ENCODE measurements at regions not wholly inside any gene's neighbourhood (a gene's known extent, or its start where the extent isn't known, plus 50 kb on each side); places are given as distances from the start of the nearest gene placed in this dataset.

DNA sequence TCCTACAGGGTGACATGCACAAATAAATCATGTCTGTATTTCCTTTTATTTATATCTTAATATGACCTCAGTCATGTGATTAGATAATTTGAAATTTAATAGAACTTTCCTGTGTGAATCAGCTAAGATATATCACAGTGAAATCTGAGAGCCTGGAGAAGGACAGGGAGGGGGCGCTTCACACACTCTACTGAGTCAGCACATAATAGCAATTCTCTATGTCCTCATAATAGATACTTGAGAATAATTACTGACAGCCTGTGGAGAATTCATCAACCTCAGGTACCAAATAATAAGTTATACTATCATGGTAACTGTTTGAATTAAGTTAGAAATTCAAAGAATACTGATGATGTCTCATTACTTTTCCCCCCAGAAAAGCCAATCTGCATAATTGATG lies 98.0 kb upstream of the SLC10A2 start:
- Histone ChIP-seq H2BK120ac (ENCODE audit: low read depth, low read length) (no peak overlapping the region), H3K4me2 (ENCODE audit: low read depth, low read length) (no peak overlapping the region), H2AFZ (replicated peaks; ENCODE audit: low read length, poor library complexity) (no peak overlapping the region), H3K4me1 (ENCODE audit: control insufficient read depth, insufficient read depth, low read length) (no peaks in the 10 kb centered on the region), H3K79me1 (ENCODE audit: low read depth in 1 of 2, low read length in 2 of 2) (no peaks in the 10 kb centered on the region), H4K91ac (ENCODE audit: insufficient read depth, low read depth, low read length) (no peak overlapping the region), H3K36me3 (ENCODE audit: control insufficient read depth, insufficient read depth, low read length) (no peaks in the 10 kb centered on the region), H3K9ac (ENCODE audit: low read depth, low read length) (no peak overlapping the region), H3K23ac (ENCODE audit: low read depth, low read length) (no peak overlapping the region), H3K9me1 (ENCODE audit: insufficient read depth, low read length) (no peaks in the 10 kb centered on the region), H3K18ac (ENCODE audit: low read depth, low read length) (no peak overlapping the region), H3K4ac (ENCODE audit: low read depth, low read length) (no peak overlapping the region), H4K20me1 (ENCODE audit: insufficient read depth, low read length) (no peaks in the 10 kb centered on the region), H2AK9ac (replicated peaks; ENCODE audit: low read depth, low read length, poor library complexity) (no peak overlapping the region), H2BK20ac (ENCODE audit: low read depth, low read length) (no peak overlapping the region), H3K27me3 (ENCODE audit: control insufficient read depth, insufficient read depth, low read length) (no peaks in the 10 kb centered on the region), H3K56ac (ENCODE audit: extremely low read depth, insufficient read depth, low read length) (no peak overlapping the region), H3K9me3 (ENCODE audit: control insufficient read depth, insufficient read depth, low read length) (peaks cover 19% of the 10 kb centered on the region), H2BK5ac (ENCODE audit: low read depth, low read length, poor library complexity, severe bottlenecking) (no peak overlapping the region), H3K27ac (ENCODE audit: insufficient read depth, low read length) (no peak overlapping the region), H3K4me3 (ENCODE audit: insufficient read depth, low read depth, low read length) (no peak overlapping the region), H2BK15ac (ENCODE audit: low read depth, low read length) (no peak overlapping the region), H3K14ac (replicated peaks; ENCODE audit: low read depth, low read length) (no peak overlapping the region), H4K8ac (ENCODE audit: low read depth in 2 of 2, low read length in 2 of 2) (no peak overlapping the region), H4K5ac (ENCODE audit: low read depth, low read length) (no peak overlapping the region), H2AK5ac (ENCODE audit: low read depth, low read length) (no peak overlapping the region)
- in situ Hi-C loops (cut with MboI; ENCODE audit: low sequenced_read_pairs): no loop called here
- WGBS, 2 experiments (ENCODE audit: extremely low coverage in 2 of 2, insufficient read length in 1 of 2): no CpG with 5 or more reads among the region's 1 CpG
- TF ChIP-seq, protein P1, sequence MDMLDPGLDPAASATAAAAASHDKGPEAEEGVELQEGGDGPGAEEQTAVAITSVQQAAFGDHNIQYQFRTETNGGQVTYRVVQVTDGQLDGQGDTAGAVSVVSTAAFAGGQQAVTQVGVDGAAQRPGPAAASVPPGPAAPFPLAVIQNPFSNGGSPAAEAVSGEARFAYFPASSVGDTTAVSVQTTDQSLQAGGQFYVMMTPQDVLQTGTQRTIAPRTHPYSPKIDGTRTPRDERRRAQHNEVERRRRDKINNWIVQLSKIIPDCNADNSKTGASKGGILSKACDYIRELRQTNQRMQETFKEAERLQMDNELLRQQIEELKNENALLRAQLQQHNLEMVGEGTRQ (IDR thresholded peaks at IDR 0.05; ENCODE audit: low read depth, low read length): no peak
- TF ChIP-seq RFX5 (IDR thresholded peaks at IDR 0.05; ENCODE audit: low read depth, low read length): no peak
- TF ChIP-seq RAD21 (IDR thresholded peaks at IDR 0.05; ENCODE audit: low read length): no peak
- TF ChIP-seq RCOR1 (IDR thresholded peaks at IDR 0.05; ENCODE audit: insufficient replicate concordance, low read length): no peak
- TF ChIP-seq MXI1 (IDR thresholded peaks at IDR 0.05; ENCODE audit: borderline replicate concordance, low read depth, low read length): no peak
- no peak for TF ChIP-seq MAFK (IDR thresholded peaks at IDR 0.05; ENCODE audit: low read depth, low read length)
- TF ChIP-seq CEBPB (IDR thresholded peaks at IDR 0.05; ENCODE audit: low read depth, low read length): no peak
- no peak for TF ChIP-seq FOS (IDR thresholded peaks at IDR 0.05; ENCODE audit: low read depth, low read length)
- no peak for TF ChIP-seq CHD1 (IDR thresholded peaks at IDR 0.05; ENCODE audit: low read depth, low read length)
- no peak for TF ChIP-seq SMC3 (IDR thresholded peaks at IDR 0.05; ENCODE audit: low read depth, low read length)
- TF ChIP-seq POLR2A (IDR thresholded peaks at IDR 0.05; ENCODE audit: low read depth, low read length): no peak
- TF ChIP-seq, protein P2, sequence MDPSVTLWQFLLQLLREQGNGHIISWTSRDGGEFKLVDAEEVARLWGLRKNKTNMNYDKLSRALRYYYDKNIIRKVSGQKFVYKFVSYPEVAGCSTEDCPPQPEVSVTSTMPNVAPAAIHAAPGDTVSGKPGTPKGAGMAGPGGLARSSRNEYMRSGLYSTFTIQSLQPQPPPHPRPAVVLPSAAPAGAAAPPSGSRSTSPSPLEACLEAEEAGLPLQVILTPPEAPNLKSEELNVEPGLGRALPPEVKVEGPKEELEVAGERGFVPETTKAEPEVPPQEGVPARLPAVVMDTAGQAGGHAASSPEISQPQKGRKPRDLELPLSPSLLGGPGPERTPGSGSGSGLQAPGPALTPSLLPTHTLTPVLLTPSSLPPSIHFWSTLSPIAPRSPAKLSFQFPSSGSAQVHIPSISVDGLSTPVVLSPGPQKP (IDR thresholded peaks at IDR 0.05; ENCODE audit: borderline replicate concordance, low read depth, low read length): no peak
- ChIA-PET POLR2A (ENCODE audit: unreplicated experiment) (no interaction called here), CTCF (no interaction called here)
- intact Hi-C loops (cut with micrococcal nuclease): no loop called here
- DNase-seq: no peak
- no peak for ATAC-seq (ENCODE audit: low read depth)
- no TSS peak for BruUV-seq (replicated peaks)
- dilution Hi-C loops (cut with HindIII; ENCODE audit: low sequenced_read_pairs, unreplicated experiment): no loop called here

Measured in IMR-90 (cell line).